Astrocyte (in vitro differentiated cells and primary cell): ENCODE measurements at regions not wholly inside any gene's neighbourhood (a gene's known extent, or its start where the extent isn't known, plus 50 kb on each side); places are given as distances from the start of the nearest gene placed in this dataset.

Source experiments
- DNase-seq: peaks from one replicate; pipeline ENCODE4 v3.0.0-alpha.2; 2010; ENCODE audit warnings: low read depth
- FAIRE-seq: peaks from 2 replicates; lab custom pipeline; 2011; peaks lifted over from hg19 to GRCh38; lab: Jason Lieb, UNC
- H2AFZ ChIP-seq: 2 replicates; pipeline ENCODE4 v1.6.0; 2012; ENCODE audit warnings: low read depth, low read length, inconsistent platforms
- H3K27ac ChIP-seq: 2 replicates; pipeline ENCODE4 v1.5.1; 2011; ENCODE audit warnings: low read depth, low read length, inconsistent platforms
- H3K27me3 ChIP-seq: 2 replicates; pipeline ENCODE4 v1.6.0; 2011; ENCODE audit warnings: low read length, inconsistent platforms; ENCODE audit not compliant: insufficient read depth
- H3K36me3 ChIP-seq: 2 replicates; pipeline ENCODE4 v1.5.1; 2011; ENCODE audit warnings: low read length, inconsistent platforms; ENCODE audit not compliant: insufficient read depth
- H3K4me1 ChIP-seq: 2 replicates; pipeline ENCODE4 v1.5.1; 2011; ENCODE audit warnings: low read length, inconsistent platforms; ENCODE audit not compliant: insufficient read depth
- H3K4me2 ChIP-seq: 2 replicates; pipeline ENCODE4 v1.6.0; 2012; ENCODE audit warnings: low read length, inconsistent platforms
- H3K4me3 ChIP-seq: 2 replicates; pipeline ENCODE4 v1.5.1; 2011; ENCODE audit warnings: low read depth, mild to moderate bottlenecking, low read length, inconsistent platforms; ENCODE audit not compliant: insufficient read depth
- H3K79me2 ChIP-seq: 2 replicates; pipeline ENCODE4 v1.6.0; 2012; ENCODE audit warnings: mild to moderate bottlenecking, low read length, inconsistent platforms; ENCODE audit not compliant: insufficient read depth
- H3K9ac ChIP-seq: 2 replicates; pipeline ENCODE4 v1.6.0; 2012; ENCODE audit warnings: mild to moderate bottlenecking, low read length, inconsistent platforms
- H3K9me3 ChIP-seq: 2 replicates; pipeline ENCODE4 v1.5.1; 2012; ENCODE audit warnings: low read depth, mild to moderate bottlenecking, low read length, inconsistent platforms; ENCODE audit not compliant: insufficient read depth
- H4K20me1 ChIP-seq: 2 replicates; pipeline ENCODE4 v1.6.0; 2012; ENCODE audit warnings: low read length, inconsistent platforms; ENCODE audit not compliant: insufficient read depth
- H3K27ac Mint-ChIP-seq: one replicate; pipeline ENCODE4 v1.8.0; 2021; ENCODE audit warnings: mild to moderate bottlenecking, mixed read lengths; ENCODE audit not compliant: unreplicated experiment
- H3K27me3 Mint-ChIP-seq: one replicate; pipeline ENCODE4 v1.8.0; 2021; ENCODE audit warnings: low read depth, mixed read lengths; ENCODE audit not compliant: unreplicated experiment
- H3K36me3 Mint-ChIP-seq: one replicate; pipeline ENCODE4 v1.8.0; 2021; ENCODE audit warnings: low read depth, mixed read lengths; ENCODE audit not compliant: unreplicated experiment
- H3K4me1 Mint-ChIP-seq: one replicate; pipeline ENCODE4 v1.8.0; 2021; ENCODE audit warnings: low read depth, mixed read lengths; ENCODE audit not compliant: unreplicated experiment
- H3K4me3 Mint-ChIP-seq: one replicate; pipeline ENCODE4 v1.8.0; 2021; ENCODE audit warnings: mild to moderate bottlenecking, moderate library complexity, mixed read lengths; ENCODE audit not compliant: unreplicated experiment
- H3K9me3 Mint-ChIP-seq: one replicate; pipeline ENCODE4 v1.8.0; 2021; ENCODE audit warnings: mild to moderate bottlenecking, mixed read lengths; ENCODE audit not compliant: unreplicated experiment
- CTCF ChIP-seq: IDR thresholded peaks from 2 replicates; pipeline ENCODE4 v1.5.1; 2011; ENCODE audit warnings: low read depth, mild to moderate bottlenecking, inconsistent platforms, low read length, moderate library complexity; ENCODE audit not compliant: insufficient read depth
- EZH2 ChIP-seq: IDR thresholded peaks from 2 replicates; pipeline ENCODE4 v1.6.1; 2012; ENCODE audit warnings: mild to moderate bottlenecking, low read length, inconsistent platforms; ENCODE audit not compliant: insufficient read depth

- H3K27me3 Mint-ChIP-seq: no peaks in the 10 kb centered on the region
- Histone ChIP-seq H4K20me1 (no peaks in the 10 kb centered on the region), H3K27ac (no peak overlapping the region), H3K4me1 (no peaks in the 10 kb centered on the region), H3K9me3 (no peaks in the 10 kb centered on the region), H3K27me3 (no peaks in the 10 kb centered on the region), H3K4me3 (no peak overlapping the region), H3K36me3 (no peaks in the 10 kb centered on the region), H3K4me2 (no peak overlapping the region), H2AFZ (no peak overlapping the region), H3K9ac (no peak overlapping the region), H3K79me2 (no peaks in the 10 kb centered on the region)
- no peaks in the 10 kb centered on the region for H3K9me3 Mint-ChIP-seq
- no peaks in the 10 kb centered on the region for H3K36me3 Mint-ChIP-seq
- H3K4me1 Mint-ChIP-seq: no peaks in the 10 kb centered on the region
- no peak for FAIRE-seq
- TF ChIP-seq CTCF: no peak
- TF ChIP-seq EZH2: no peak
- H3K4me3 Mint-ChIP-seq: no peak overlapping the region
- DNase-seq: no peak
- H3K27ac Mint-ChIP-seq: no peak overlapping the region
Measured at GRCh38 chr13:81658598-81659370, 1317.9 kb upstream of the SPRY2 start.

GRCh38 chr13:81639984-81640582 lies 1299.2 kb upstream of the SPRY2 start:
- Histone ChIP-seq H3K79me2 (no peaks in the 10 kb centered on the region), H3K27me3 (no peaks in the 10 kb centered on the region), H3K36me3 (no peaks in the 10 kb centered on the region), H2AFZ (no peak overlapping the region), H3K4me2 (no peak overlapping the region), H3K9ac (no peak overlapping the region), H3K4me3 (no peak overlapping the region), H3K9me3 (no peaks in the 10 kb centered on the region), H3K4me1 (no peaks in the 10 kb centered on the region), H3K27ac (no peak overlapping the region), H4K20me1 (no peaks in the 10 kb centered on the region)
- Mint-ChIP-seq H3K9me3 (peaks cover 1% of the 10 kb centered on the region), H3K27me3 (no peaks in the 10 kb centered on the region), H3K27ac (no peak overlapping the region), H3K36me3 (no peaks in the 10 kb centered on the region), H3K4me3 (no peak overlapping the region), H3K4me1 (no peaks in the 10 kb centered on the region)
- DNase-seq (no peak), FAIRE-seq (no peak)
- peak; percentile 42 for TF ChIP-seq CTCF
- TF ChIP-seq EZH2: no peak

- no peaks in the 10 kb centered on the region for H3K27me3 Mint-ChIP-seq
- FAIRE-seq: no peak
Measured at GRCh38 chr13:81637457-81637856, 1296.5 kb upstream of the SPRY2 start.

More at GRCh38 chr13:81637457-81637856, 1296.5 kb upstream of the SPRY2 start:
- Histone ChIP-seq H3K9ac (no peak overlapping the region), H2AFZ (no peak overlapping the region), H3K9me3 (no peaks in the 10 kb centered on the region), H3K4me1 (no peaks in the 10 kb centered on the region), H4K20me1 (no peaks in the 10 kb centered on the region), H3K27ac (no peak overlapping the region), H3K4me2 (no peak overlapping the region), H3K4me3 (no peak overlapping the region), H3K79me2 (no peaks in the 10 kb centered on the region), H3K27me3 (no peaks in the 10 kb centered on the region), H3K36me3 (no peaks in the 10 kb centered on the region)
- Mint-ChIP-seq H3K4me3 (no peak overlapping the region), H3K36me3 (no peaks in the 10 kb centered on the region), H3K27ac (no peak overlapping the region), H3K4me1 (no peaks in the 10 kb centered on the region), H3K9me3 (no peaks in the 10 kb centered on the region)
- DNase-seq: no peak
- TF ChIP-seq EZH2: no peak
- no peak for TF ChIP-seq CTCF
